ENCODE measurements at regions not wholly inside any gene's neighbourhood (a gene's known extent, or its start where the extent isn't known, plus 50 kb on each side); places are given as distances from the start of the nearest gene placed in this dataset.

- no peak for TF ChIP-seq CTCF (conservative IDR thresholded peaks at IDR 0.05)
- no peak for TF ChIP-seq ZFX (IDR thresholded peaks at IDR 0.05)
These were observed 271.5 kb downstream of the HRH4 start for GRCh38 chr18:24731981-24732380.
